Lower lobe of right lung (tissue), 2 donors: ENCODE measurements at regions not wholly inside any gene's neighbourhood (a gene's known extent, or its start where the extent isn't known, plus 50 kb on each side); places are given as distances from the start of the nearest gene placed in this dataset.

Experiments used
- ATAC-seq, 2 donors: fragments of 200-7000 bp; cut with Tn5 transposase; one replicate each; pipeline ENCODE4 v1.9.1; 2020 to 2022; ENCODE audit warnings: mild to moderate bottlenecking in 2 of 2, moderate library complexity in 2 of 2
- DNase-seq: peaks from one replicate; pipeline ENCODE4 v3.0.0-alpha.2; 2020
- H3K27ac ChIP-seq: fragments of 200-600 bp; one replicate; pipeline ENCODE4 v1.8.0; 2022
- H3K27me3 ChIP-seq: fragments of 200-600 bp; one replicate; pipeline ENCODE4 v1.8.0; 2022; ENCODE audit warnings: low read depth
- H3K36me3 ChIP-seq: fragments of 200-600 bp; one replicate; pipeline ENCODE4 v1.8.0; 2022; ENCODE audit warnings: mild to moderate bottlenecking
- H3K4me1 ChIP-seq: fragments of 200-600 bp; one replicate; pipeline ENCODE4 v1.8.0; 2022
- H3K4me3 ChIP-seq: fragments of 200-600 bp; one replicate; pipeline ENCODE4 v1.8.0; 2022; ENCODE audit warnings: mild to moderate bottlenecking
- H3K9me3 ChIP-seq: fragments of 200-600 bp; one replicate; pipeline ENCODE4 v1.8.0; 2022
- CTCF ChIP-seq: fragments of 200-600 bp; IDR thresholded peaks from one replicate; pipeline ENCODE4 v1.8.0; 2022; ENCODE audit warnings: antibody characterized with exemption, mild to moderate bottlenecking
- intact Hi-C: fragments of 100-400 bp; cut with DNase I; formaldehyde crosslinking; loops from one replicate; pipeline ENCODE4 v1.11.0; 2022
- donor health status: DM: no; HTN: yes; CAD: no; lungs with severe emphysema.

DNA sequence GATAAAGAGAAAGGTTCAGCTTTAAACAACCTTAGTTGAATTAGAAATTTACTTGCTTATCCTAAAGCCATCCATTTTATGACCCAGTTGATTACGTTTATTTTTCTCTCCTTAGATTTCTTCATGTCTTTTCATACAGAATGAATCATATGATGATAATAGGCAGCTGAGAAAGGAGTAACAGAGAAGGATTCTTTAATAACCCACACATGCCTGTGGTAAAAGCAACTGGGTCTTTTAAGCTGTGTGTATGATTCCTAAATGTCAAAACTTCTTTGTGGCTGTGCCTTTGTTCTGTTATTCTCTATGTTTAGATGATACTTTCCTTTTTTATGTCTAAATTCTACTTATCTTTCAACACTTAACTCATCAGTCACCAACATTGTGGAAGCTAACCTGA lies 626.5 kb downstream of the NCAM2 start:
- Histone ChIP-seq H3K27ac (no peak overlapping the region), H3K36me3 (no peaks in the 10 kb centered on the region), H3K9me3 (no peaks in the 10 kb centered on the region), H3K4me3 (no peak overlapping the region), H3K4me1 (no peaks in the 10 kb centered on the region), H3K27me3 (no peaks in the 10 kb centered on the region)
- intact Hi-C loops, result no loop called here
- DNase-seq, result no peak
- no peak for TF ChIP-seq CTCF
- no peak for ATAC-seq

- ATAC-seq, result no peak
- H3K36me3 ChIP-seq, result no peaks in the 10 kb centered on the region
- H3K4me3 ChIP-seq, result no peak overlapping the region
- no peak overlapping the region for H3K27ac ChIP-seq
- no peaks in the 10 kb centered on the region for H3K4me1 ChIP-seq
- H3K9me3 ChIP-seq, result no peaks in the 10 kb centered on the region
- no peak for TF ChIP-seq CTCF
- no peak for DNase-seq
- H3K27me3 ChIP-seq, result no peaks in the 10 kb centered on the region
- intact Hi-C loops, result no loop called here
These were observed 633.8 kb downstream of the NCAM2 start for GRCh38 chr21:21631961-21632360.

DNA sequence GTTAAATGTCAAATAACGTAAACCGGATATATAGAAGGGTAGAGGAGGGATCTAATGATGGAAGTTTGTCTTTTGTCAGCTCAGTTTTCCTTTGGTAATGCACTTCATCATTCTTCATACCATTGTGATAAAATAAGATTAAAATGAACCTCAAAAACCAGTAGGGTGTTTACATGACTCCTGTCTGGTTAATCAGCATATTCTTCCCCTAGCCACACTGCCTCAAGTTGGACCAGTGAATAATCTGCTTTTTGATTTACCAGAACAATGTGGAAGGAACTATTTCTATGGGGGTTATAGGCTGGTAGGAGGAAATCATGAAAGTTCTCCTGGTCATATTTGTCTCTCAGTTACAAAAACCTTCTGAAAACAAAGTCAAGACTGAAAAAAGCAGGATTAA lies 634.7 kb downstream of the NCAM2 start:
- Histone ChIP-seq H3K4me1 (no peaks in the 10 kb centered on the region), H3K4me3 (no peak overlapping the region), H3K27ac (no peak overlapping the region), H3K27me3 (no peaks in the 10 kb centered on the region), H3K36me3 (no peaks in the 10 kb centered on the region), H3K9me3 (no peaks in the 10 kb centered on the region)
- intact Hi-C loops, result no loop called here
- TF ChIP-seq CTCF, result no peak
- DNase-seq (no peak), ATAC-seq (no peak)

GRCh38 chr21:21661741-21662140 lies 663.5 kb downstream of the NCAM2 start:
- no peak overlapping the region for H3K27ac ChIP-seq
- H3K4me3 ChIP-seq, result no peak overlapping the region
- DNase-seq (no peak), ATAC-seq (no peak)
- H3K36me3 ChIP-seq, result no peaks in the 10 kb centered on the region
- no peak for TF ChIP-seq CTCF
- intact Hi-C loops, result no loop called here
- H3K27me3 ChIP-seq, result no peaks in the 10 kb centered on the region
- H3K4me1 ChIP-seq, result no peaks in the 10 kb centered on the region
- H3K9me3 ChIP-seq, result no peaks in the 10 kb centered on the region

- Histone ChIP-seq H3K27me3 (no peaks in the 10 kb centered on the region), H3K4me1 (no peaks in the 10 kb centered on the region), H3K27ac (no peak overlapping the region), H3K9me3 (no peaks in the 10 kb centered on the region), H3K36me3 (no peaks in the 10 kb centered on the region), H3K4me3 (no peak overlapping the region)
- ATAC-seq (no peak), DNase-seq (no peak)
- no peak for TF ChIP-seq CTCF
- intact Hi-C loops, result no loop called here
These were observed 664.6 kb downstream of the NCAM2 start for GRCh38 chr21:21662776-21663175.

- no peaks in the 10 kb centered on the region for H3K4me1 ChIP-seq
- DNase-seq, result no peak
- H3K4me3 ChIP-seq, result no peak overlapping the region
- TF ChIP-seq CTCF, result no peak
- no peak overlapping the region for H3K27ac ChIP-seq
- H3K27me3 ChIP-seq, result no peaks in the 10 kb centered on the region
- intact Hi-C loops, result no loop called here
- no peak for ATAC-seq
- H3K36me3 ChIP-seq, result no peaks in the 10 kb centered on the region
- H3K9me3 ChIP-seq, result no peaks in the 10 kb centered on the region
These were observed 666.7 kb downstream of the NCAM2 start for GRCh38 chr21:21664871-21665270.
